Effector memory CD8-positive, alpha-beta T cell (primary cell): ENCODE measurements at regions not wholly inside any gene's neighbourhood (a gene's known extent, or its start where the extent isn't known, plus 50 kb on each side); places are given as distances from the start of the nearest gene placed in this dataset.

ENCODE experiments used
- ATAC-seq: fragments of 150-1000 bp; cut with Tn5 transposase; replicated peaks from 2 replicates; pipeline ENCODE4 v1.10.0; 2021; ENCODE audit warnings: mild to moderate bottlenecking, moderate library complexity
- DNase-seq, 3 experiments: peaks; one replicate each; pipeline ENCODE4 v3.0.0; 2021
- H3K27ac Mint-ChIP-seq, 2 donors: one replicate each; pipeline ENCODE4 v1.8.0; 2022; ENCODE audit warnings: mild to moderate bottlenecking in 2 of 2, mixed read lengths in 2 of 2, moderate library complexity in 2 of 2
- H3K27me3 Mint-ChIP-seq, 2 donors: one replicate each; pipeline ENCODE4 v1.8.0; 2022; ENCODE audit warnings: mixed read lengths in 2 of 2
- H3K36me3 Mint-ChIP-seq: one replicate; pipeline ENCODE4 v1.8.0; 2022; ENCODE audit warnings: mild to moderate bottlenecking, moderate library complexity, mixed read lengths; ENCODE audit not compliant: insufficient read depth
- H3K4me1 Mint-ChIP-seq, 2 donors: one replicate each; pipeline ENCODE4 v1.8.0; 2022; ENCODE audit warnings: low read depth in 2 of 2, mixed read lengths in 2 of 2
- H3K4me3 Mint-ChIP-seq, 2 donors: one replicate each; pipeline ENCODE4 v1.8.0; 2022; ENCODE audit warnings: mild to moderate bottlenecking in 2 of 2, mixed read lengths in 2 of 2, moderate library complexity in 2 of 2
- H3K9me3 Mint-ChIP-seq, 2 donors: one replicate each; pipeline ENCODE4 v1.8.0; 2022; ENCODE audit warnings: mixed read lengths in 2 of 2

GRCh38 chr6:50259903-50260302 lies 210.2 kb upstream of the DEFB112 start:
- H3K27me3 Mint-ChIP-seq, result no peaks in the 10 kb centered on the region
- no peak for DNase-seq
- no peaks in the 10 kb centered on the region for H3K36me3 Mint-ChIP-seq
- H3K4me1 Mint-ChIP-seq, result no peaks in the 10 kb centered on the region
- H3K9me3 Mint-ChIP-seq, result peaks cover 22 to 49% of the 10 kb centered on the region in 2 donors
- H3K27ac Mint-ChIP-seq, result no peak overlapping the region
- ATAC-seq, result no peak
- H3K4me3 Mint-ChIP-seq, result no peak overlapping the region

GRCh38 chr6:50264995-50265571 lies 215.4 kb upstream of the DEFB112 start:
- ATAC-seq (no peak), DNase-seq (no peak)
- Mint-ChIP-seq H3K4me1 (no peaks in the 10 kb centered on the region), H3K36me3 (no peaks in the 10 kb centered on the region), H3K27me3 (no peaks in the 10 kb centered on the region), H3K27ac (no peak overlapping the region), H3K9me3 (peaks cover 18 to 35% of the 10 kb centered on the region in 2 donors), H3K4me3 (no peak overlapping the region)

GRCh38 chr6:50270415-50270814 lies 220.7 kb upstream of the DEFB112 start:
- no peak for DNase-seq
- Mint-ChIP-seq H3K4me1 (no peaks in the 10 kb centered on the region), H3K36me3 (no peaks in the 10 kb centered on the region)

GRCh38 chr6:50271266-50271665 lies 221.5 kb upstream of the DEFB112 start:
- Mint-ChIP-seq H3K4me3 (no peak overlapping the region), H3K27me3 (no peaks in the 10 kb centered on the region), H3K9me3 (peaks cover 7 to 8% of the 10 kb centered on the region in 2 donors), H3K27ac (no peak overlapping the region), H3K36me3 (no peaks in the 10 kb centered on the region), H3K4me1 (no peaks in the 10 kb centered on the region)
- DNase-seq (no peak), ATAC-seq (no peak)

More at GRCh38 chr6:50270415-50270814, 220.7 kb upstream of the DEFB112 start:
- peaks cover 8 to 10% of the 10 kb centered on the region in 2 donors for H3K9me3 Mint-ChIP-seq
- no peaks in the 10 kb centered on the region for H3K27me3 Mint-ChIP-seq
- H3K27ac Mint-ChIP-seq, result no peak overlapping the region
- H3K4me3 Mint-ChIP-seq, result no peak overlapping the region
- no peak for ATAC-seq

DNA sequence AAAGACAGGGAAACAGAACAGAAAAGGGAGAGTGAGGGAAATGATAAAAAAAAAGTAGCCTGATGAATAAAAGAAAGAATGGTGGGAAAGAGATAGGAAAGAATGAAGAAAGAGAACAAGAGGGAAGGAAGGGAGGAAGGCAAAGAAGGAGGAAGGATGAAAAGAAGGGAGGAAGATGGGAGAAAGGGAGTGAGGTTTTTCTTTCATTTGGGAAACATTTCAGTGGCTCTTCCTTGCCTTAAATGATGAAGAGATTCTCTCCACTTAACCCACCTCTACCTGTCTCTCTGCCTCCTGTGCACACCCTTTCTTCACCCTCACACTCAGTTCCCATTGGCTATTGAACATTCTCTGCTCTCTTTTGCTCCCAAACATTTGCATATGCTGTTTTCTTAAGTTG lies 222.1 kb upstream of the DEFB112 start:
- ATAC-seq (no peak), DNase-seq (no peak)
- no peaks in the 10 kb centered on the region for H3K36me3 Mint-ChIP-seq
- peaks cover 7 to 8% of the 10 kb centered on the region in 2 donors for H3K9me3 Mint-ChIP-seq
- H3K4me1 Mint-ChIP-seq, result no peaks in the 10 kb centered on the region
- no peak overlapping the region for H3K27ac Mint-ChIP-seq
- H3K4me3 Mint-ChIP-seq, result no peak overlapping the region
- H3K27me3 Mint-ChIP-seq, result no peaks in the 10 kb centered on the region

DNA sequence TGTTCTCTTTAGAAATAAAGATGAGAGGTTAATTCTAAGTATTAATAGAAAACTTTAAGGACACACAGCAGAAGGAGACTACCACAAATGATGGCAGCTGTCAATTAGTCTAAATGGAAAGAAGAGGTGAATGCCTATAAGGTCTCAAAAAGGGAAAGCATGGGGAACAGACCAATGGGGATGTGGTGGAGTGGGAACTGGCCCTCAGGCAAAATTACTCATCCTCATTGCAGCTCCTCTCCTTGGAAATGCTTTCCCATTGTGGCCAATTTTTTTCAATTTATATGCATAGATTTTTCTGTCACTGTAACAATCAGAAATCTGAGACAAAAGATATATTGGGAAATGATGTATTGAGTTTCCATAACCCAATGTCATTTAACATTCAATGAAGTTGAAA lies 222.9 kb upstream of the DEFB112 start:
- no peaks in the 10 kb centered on the region for H3K4me1 Mint-ChIP-seq
- H3K36me3 Mint-ChIP-seq, result no peaks in the 10 kb centered on the region
- no peak for DNase-seq
- ATAC-seq, result no peak
- peaks cover 5 to 8% of the 10 kb centered on the region in 2 donors for H3K9me3 Mint-ChIP-seq
- no peaks in the 10 kb centered on the region for H3K27me3 Mint-ChIP-seq
- H3K27ac Mint-ChIP-seq, result no peak overlapping the region
- no peak overlapping the region for H3K4me3 Mint-ChIP-seq

- no peak overlapping the region for H3K27ac Mint-ChIP-seq
- H3K4me3 Mint-ChIP-seq, result no peak overlapping the region
- no peak for ATAC-seq
- no peaks in the 10 kb centered on the region for H3K27me3 Mint-ChIP-seq
- no peaks in the 10 kb centered on the region for H3K4me1 Mint-ChIP-seq
- no peak for DNase-seq
- H3K9me3 Mint-ChIP-seq, result peaks cover 13 to 22% of the 10 kb centered on the region in 2 donors
- no peaks in the 10 kb centered on the region for H3K36me3 Mint-ChIP-seq
Measured at GRCh38 chr6:50276771-50277261, 227.1 kb upstream of the DEFB112 start.

DNA sequence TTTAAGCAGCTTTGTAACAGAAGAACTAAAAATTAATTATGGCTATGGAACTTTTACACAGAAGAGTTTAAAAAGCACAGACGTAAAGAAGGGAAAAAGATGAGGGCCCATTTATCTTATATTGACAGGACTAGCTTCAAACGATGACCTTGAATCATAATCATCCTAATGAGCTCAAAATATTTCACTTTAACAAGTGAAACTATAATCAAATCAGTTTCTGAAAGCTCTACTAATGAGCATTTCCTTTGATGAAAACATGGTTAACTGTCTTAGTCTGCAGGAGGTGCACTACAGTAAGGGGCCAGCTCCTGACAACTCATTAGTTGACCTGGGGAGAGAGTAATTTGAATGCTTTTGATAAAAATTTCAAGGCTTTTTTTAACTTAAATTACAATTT lies 228.0 kb upstream of the DEFB112 start:
- no peak overlapping the region for H3K4me3 Mint-ChIP-seq
- DNase-seq, result no peak
- H3K27me3 Mint-ChIP-seq, result no peaks in the 10 kb centered on the region
- no peak overlapping the region for H3K27ac Mint-ChIP-seq
- peaks cover 13 to 23% of the 10 kb centered on the region in 2 donors for H3K9me3 Mint-ChIP-seq
- H3K36me3 Mint-ChIP-seq, result no peaks in the 10 kb centered on the region
- ATAC-seq, result no peak
- H3K4me1 Mint-ChIP-seq, result no peaks in the 10 kb centered on the region

GRCh38 chr6:50278663-50279062 lies 228.9 kb upstream of the DEFB112 start:
- Mint-ChIP-seq H3K9me3 (peaks cover 12 to 16% of the 10 kb centered on the region in 2 donors), H3K27ac (no peak overlapping the region), H3K4me1 (no peaks in the 10 kb centered on the region)

GRCh38 chr6:50285735-50286134 lies 236.0 kb upstream of the DEFB112 start:
- DNase-seq (no peak), ATAC-seq (no peak)
- H3K4me1 Mint-ChIP-seq, result no peaks in the 10 kb centered on the region
- no peaks in the 10 kb centered on the region for H3K27me3 Mint-ChIP-seq
- H3K36me3 Mint-ChIP-seq, result no peaks in the 10 kb centered on the region
- no peak overlapping the region for H3K4me3 Mint-ChIP-seq
- H3K27ac Mint-ChIP-seq, result no peak overlapping the region
- H3K9me3 Mint-ChIP-seq, result peaks cover 8 to 22% of the 10 kb centered on the region in 2 donors

More at GRCh38 chr6:50278663-50279062, 228.9 kb upstream of the DEFB112 start:
- Mint-ChIP-seq H3K36me3 (no peaks in the 10 kb centered on the region), H3K27me3 (no peaks in the 10 kb centered on the region), H3K4me3 (no peak overlapping the region)
- ATAC-seq (no peak), DNase-seq (no peak)

DNA sequence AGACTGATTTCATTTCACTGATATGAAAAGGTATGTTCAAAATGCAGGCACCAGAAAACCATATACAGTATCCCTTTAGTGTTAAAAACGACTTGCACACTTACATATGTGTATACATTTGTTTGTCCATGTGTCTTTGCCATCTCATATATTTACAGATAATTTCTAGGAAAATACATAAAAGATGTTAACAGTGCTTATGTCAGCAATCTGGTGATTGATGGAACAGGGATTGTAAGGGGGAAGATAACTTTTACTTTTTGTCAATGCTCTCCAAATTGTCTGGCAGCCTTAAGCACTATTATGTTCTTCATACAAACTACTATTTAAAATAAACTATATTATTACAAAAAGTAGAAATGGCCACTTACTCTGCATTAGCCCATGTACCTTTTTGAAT lies 238.5 kb upstream of the DEFB112 start:
- DNase-seq, result no peak
- H3K27me3 Mint-ChIP-seq, result no peaks in the 10 kb centered on the region
- H3K4me3 Mint-ChIP-seq, result no peak overlapping the region
- no peak for ATAC-seq
- no peaks in the 10 kb centered on the region for H3K36me3 Mint-ChIP-seq
- H3K4me1 Mint-ChIP-seq, result no peaks in the 10 kb centered on the region
- H3K27ac Mint-ChIP-seq, result no peak overlapping the region
- H3K9me3 Mint-ChIP-seq, result peaks cover 3 to 15% of the 10 kb centered on the region in 2 donors

- no peaks in the 10 kb centered on the region for H3K27me3 Mint-ChIP-seq
- H3K4me1 Mint-ChIP-seq, result no peaks in the 10 kb centered on the region
- no peak overlapping the region for H3K4me3 Mint-ChIP-seq
- peaks cover 3 to 15% of the 10 kb centered on the region in 2 donors for H3K9me3 Mint-ChIP-seq
- H3K27ac Mint-ChIP-seq, result no peak overlapping the region
- no peaks in the 10 kb centered on the region for H3K36me3 Mint-ChIP-seq
- DNase-seq, result no peak
- no peak for ATAC-seq
Measured at GRCh38 chr6:50288881-50289280, 239.2 kb upstream of the DEFB112 start.

GRCh38 chr6:50289366-50289765 lies 239.6 kb upstream of the DEFB112 start:
- no peak overlapping the region for H3K27ac Mint-ChIP-seq
- no peak overlapping the region for H3K4me3 Mint-ChIP-seq
- H3K4me1 Mint-ChIP-seq, result no peaks in the 10 kb centered on the region
- H3K36me3 Mint-ChIP-seq, result no peaks in the 10 kb centered on the region
- H3K27me3 Mint-ChIP-seq, result no peaks in the 10 kb centered on the region
- no peak for DNase-seq
- H3K9me3 Mint-ChIP-seq, result peaks cover 3 to 13% of the 10 kb centered on the region in 2 donors
- ATAC-seq, result no peak

GRCh38 chr6:50301307-50301706 lies 251.6 kb upstream of the DEFB112 start:
- Mint-ChIP-seq H3K27ac (no peak overlapping the region), H3K36me3 (no peaks in the 10 kb centered on the region), H3K4me1 (no peaks in the 10 kb centered on the region), H3K27me3 (no peaks in the 10 kb centered on the region), H3K4me3 (no peak overlapping the region), H3K9me3 (peaks cover 2 to 16% of the 10 kb centered on the region in 2 donors)
- ATAC-seq, result no peak
- no peak for DNase-seq
